ENCODE measurements at regions not wholly inside any gene's neighbourhood (a gene's known extent, or its start where the extent isn't known, plus 50 kb on each side); places are given as distances from the start of the nearest gene placed in this dataset.
A peak's percentile ranks its signal among the peaks of the same experiment; 100 is the strongest.

GRCh38 chr13:92994056-92994455 lies 232.6 kb upstream of the GPC6 start:
- Histone ChIP-seq H3K27ac (ENCODE audit: low read length) (no peak overlapping the region), H3K4me2 (ENCODE audit: low read length) (no peak overlapping the region), H3F3A (ENCODE audit: insufficient read depth, low read length, poor library complexity, severe bottlenecking) (no peaks in the 10 kb centered on the region), H3K27me3 (ENCODE audit: insufficient read depth, low read depth, low read length) (no peaks in the 10 kb centered on the region), H3K9me3 (ENCODE audit: low read length) (no peaks in the 10 kb centered on the region), H3K9me2 (ENCODE audit: insufficient read depth, low read length) (no peaks in the 10 kb centered on the region), H3K36me3 (ENCODE audit: insufficient read depth, low read length) (no peaks in the 10 kb centered on the region), H2AFZ (ENCODE audit: low read depth, low read length) (no peak overlapping the region), H4K20me1 (ENCODE audit: insufficient read depth) (no peaks in the 10 kb centered on the region), H3K9ac (ENCODE audit: low read length) (no peak overlapping the region), H3K4me3 (ENCODE audit: low read length) (no peak overlapping the region), H3K79me2 (replicated peaks; ENCODE audit: insufficient read depth, low read length) (no peaks in the 10 kb centered on the region)
- TF ChIP-seq CTCF (IDR thresholded peaks at IDR 0.05; ENCODE audit: poor library complexity, severe bottlenecking), result no peak
- TF ChIP-seq TAF1 (IDR thresholded peaks at IDR 0.05; ENCODE audit: low read depth), result no peak
- no peak for TF ChIP-seq EZH2 (IDR thresholded peaks at IDR 0.05; ENCODE audit: borderline replicate concordance, insufficient read depth, low read length, poor library complexity, severe bottlenecking)
- no peak for TF ChIP-seq SMC3 (conservative IDR thresholded peaks at IDR 0.05; ENCODE audit: poor library complexity)
- no peak for TF ChIP-seq EP300 (conservative IDR thresholded peaks at IDR 0.05; ENCODE audit: poor library complexity, severe bottlenecking)
- no peak for TF ChIP-seq MXI1 (conservative IDR thresholded peaks at IDR 0.05; ENCODE audit: poor library complexity, severe bottlenecking)
- no peak for TF ChIP-seq RAD21 (conservative IDR thresholded peaks at IDR 0.05)
- no peak for TF ChIP-seq POLR2AphosphoS5 (IDR thresholded peaks at IDR 0.05)
- TF ChIP-seq REST (IDR thresholded peaks at IDR 0.05; ENCODE audit: borderline replicate concordance), result no peak

GRCh38 chr13:93001866-93002461 lies 224.6 kb upstream of the GPC6 start:
- no peak for TF ChIP-seq CTCF (IDR thresholded peaks at IDR 0.05; ENCODE audit: poor library complexity, severe bottlenecking)
- TF ChIP-seq EZH2 (IDR thresholded peaks at IDR 0.05; ENCODE audit: borderline replicate concordance, insufficient read depth, low read length, poor library complexity, severe bottlenecking), result no peak
- no peak for TF ChIP-seq MXI1 (conservative IDR thresholded peaks at IDR 0.05; ENCODE audit: poor library complexity, severe bottlenecking)
- peak; percentile 75 for TF ChIP-seq EP300 (conservative IDR thresholded peaks at IDR 0.05; ENCODE audit: poor library complexity, severe bottlenecking)
- TF ChIP-seq RAD21 (conservative IDR thresholded peaks at IDR 0.05), result peak; percentile 9
- no peak for TF ChIP-seq SMC3 (conservative IDR thresholded peaks at IDR 0.05; ENCODE audit: poor library complexity)
- peak; percentile 30 for TF ChIP-seq REST (IDR thresholded peaks at IDR 0.05; ENCODE audit: borderline replicate concordance)
- TF ChIP-seq TAF1 (IDR thresholded peaks at IDR 0.05; ENCODE audit: low read depth), result no peak
- TF ChIP-seq POLR2AphosphoS5 (IDR thresholded peaks at IDR 0.05), result peak; percentile 24

More at GRCh38 chr13:93001866-93002461, 224.6 kb upstream of the GPC6 start:
- Histone ChIP-seq H2AFZ (ENCODE audit: low read depth, low read length) (no peak overlapping the region), H3K27me3 (ENCODE audit: insufficient read depth, low read depth, low read length) (no peaks in the 10 kb centered on the region), H3K9me2 (ENCODE audit: insufficient read depth, low read length) (no peaks in the 10 kb centered on the region), H3K4me3 (ENCODE audit: low read length) (peak overlapping the region; percentile 17), H3K27ac (ENCODE audit: low read length) (peak overlapping the region; percentile 64), H3F3A (ENCODE audit: insufficient read depth, low read length, poor library complexity, severe bottlenecking) (no peaks in the 10 kb centered on the region), H3K79me2 (replicated peaks; ENCODE audit: insufficient read depth, low read length) (no peaks in the 10 kb centered on the region), H3K4me2 (ENCODE audit: low read length) (peak overlapping the region; percentile 13), H4K20me1 (ENCODE audit: insufficient read depth) (no peaks in the 10 kb centered on the region), H3K9ac (ENCODE audit: low read length) (peak overlapping the region; percentile 8), H3K9me3 (ENCODE audit: low read length) (no peaks in the 10 kb centered on the region), H3K36me3 (ENCODE audit: insufficient read depth, low read length) (no peaks in the 10 kb centered on the region)
